Eye (tissue), 1 donor: ENCODE measurements at regions not wholly inside any gene's neighbourhood (a gene's known extent, or its start where the extent isn't known, plus 50 kb on each side); places are given as distances from the start of the nearest gene placed in this dataset.
"Not testable (repeated sequence)": the region's sequence is repeated elsewhere in the genome, so short reads cannot be mapped to it uniquely, and the experiment has no call there.

ENCODE experiments used
- DNase-seq: peaks from one replicate; pipeline ENCODE4 v3.0.0-alpha.2; 2015

DNA sequence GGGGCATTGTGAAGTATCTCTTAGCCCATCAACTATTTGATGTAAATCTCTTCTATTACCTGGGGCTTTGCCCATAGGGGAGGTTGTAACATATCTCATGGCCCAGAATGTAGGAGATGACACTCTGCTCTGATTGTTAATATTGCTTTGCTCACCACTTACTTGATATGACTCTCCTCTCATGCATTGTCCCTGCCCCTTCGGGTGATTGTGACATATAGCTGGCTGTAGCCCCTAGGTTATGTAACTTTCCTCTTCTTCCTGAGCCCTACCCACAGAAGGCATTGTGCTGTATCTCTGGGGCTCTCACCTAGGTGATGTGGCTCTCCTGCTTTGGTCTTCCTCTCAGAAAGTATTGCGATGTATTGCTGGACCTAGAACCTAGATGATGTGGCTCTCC lies 69.1 kb upstream of the ZNF91 start:
- not testable (repeated sequence) for DNase-seq

DNA sequence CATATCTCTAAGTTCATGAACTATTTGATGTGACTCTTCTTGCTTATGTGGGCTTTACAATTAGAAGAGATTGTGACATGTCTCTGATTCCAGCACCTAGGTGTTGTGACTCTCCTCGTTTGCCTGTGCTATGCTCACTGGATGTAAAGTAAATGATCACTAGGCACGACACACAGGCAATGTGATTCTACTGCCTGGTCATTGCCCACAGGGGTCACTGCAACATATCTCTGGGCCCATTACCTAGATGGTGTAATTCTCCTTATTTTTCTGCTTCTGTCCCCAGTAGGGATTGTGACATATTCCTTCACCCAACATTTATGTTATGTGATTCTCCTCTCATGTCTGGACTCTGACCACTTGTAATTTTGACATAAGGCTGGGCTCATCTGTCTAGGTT lies 65.8 kb upstream of the ZNF91 start:
- no peak for DNase-seq

DNA sequence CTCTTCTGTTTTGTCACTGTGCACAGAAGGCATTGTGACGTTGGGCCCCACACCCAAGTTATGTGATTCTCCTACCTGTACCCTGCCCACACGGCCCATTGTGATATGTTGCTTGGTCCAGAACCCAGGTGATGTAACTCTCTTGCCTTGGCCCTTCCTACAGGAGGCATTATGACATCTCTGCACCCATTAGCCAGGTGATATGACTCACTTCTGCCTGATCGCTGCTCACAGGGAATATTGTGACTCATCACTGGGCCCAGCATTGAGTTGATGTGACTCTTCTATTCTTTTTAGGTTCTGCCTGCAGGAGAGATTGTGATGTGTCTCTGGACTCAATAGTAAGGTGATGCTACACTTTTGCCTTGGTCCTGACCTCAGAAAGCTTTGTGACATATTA lies 65.4 kb upstream of the ZNF91 start:
- no peak for DNase-seq
